ENCODE measurements at regions not wholly inside any gene's neighbourhood (a gene's known extent, or its start where the extent isn't known, plus 50 kb on each side); places are given as distances from the start of the nearest gene placed in this dataset.

- Histone ChIP-seq H3K27ac (ENCODE audit: insufficient read depth, low read length) (no peak overlapping the region), H3K9me3 (ENCODE audit: control insufficient read depth, insufficient read depth, low read depth, low read length) (no peaks in the 10 kb centered on the region), H3K79me2 (ENCODE audit: control insufficient read depth, insufficient read depth, low read length) (no peaks in the 10 kb centered on the region), H3K4me1 (ENCODE audit: control insufficient read depth, extremely low read depth, insufficient read depth, low read length) (no peaks in the 10 kb centered on the region), H3K4me2 (ENCODE audit: extremely low read depth, insufficient read depth, low read length) (no peak overlapping the region), H3K36me3 (ENCODE audit: control insufficient read depth, insufficient read depth, low read length) (no peaks in the 10 kb centered on the region), H4K20me1 (ENCODE audit: control insufficient read depth, extremely low read depth, insufficient read depth, low read length) (no peaks in the 10 kb centered on the region), H2AFZ (ENCODE audit: low read length) (no peak overlapping the region), H3K9ac (ENCODE audit: insufficient read depth, low read length) (no peak overlapping the region), H3K4me3 (replicated peaks in 1 of 4; ENCODE audit: control extremely low read depth in 1 of 4, insufficient read depth in 1 of 4, low read depth in 3 of 4, low read length in 4 of 4) (no peak overlapping the region), H3K27me3 (ENCODE audit: control insufficient read depth, insufficient read depth, low read length) (no peaks in the 10 kb centered on the region)
- DNase-seq (ENCODE audit: low read depth in 2 of 2) = no peak
- TF ChIP-seq EZH2 (IDR thresholded peaks at IDR 0.05; ENCODE audit: low read length, missing control alignments) = no peak
- no peak for TF ChIP-seq CTCF (conservative IDR thresholded peaks at IDR 0.05 in 1 of 2, IDR thresholded peaks at IDR 0.05 in 1 of 2; ENCODE audit: low read depth in 1 of 2, low read length in 2 of 2)
Measured at GRCh38 chr13:77431449-77431848, 104.1 kb upstream of the SCEL start.

- TF ChIP-seq CTCF (conservative IDR thresholded peaks at IDR 0.05 in 1 of 2, IDR thresholded peaks at IDR 0.05 in 1 of 2; ENCODE audit: low read depth in 1 of 2, low read length in 2 of 2) (no peak), EZH2 (IDR thresholded peaks at IDR 0.05; ENCODE audit: low read length, missing control alignments) (no peak)
- no peaks in the 10 kb centered on the region for H3K79me2 ChIP-seq (ENCODE audit: control insufficient read depth, insufficient read depth, low read length)
- no peak for DNase-seq (ENCODE audit: low read depth in 2 of 2)
- H3K36me3 ChIP-seq (ENCODE audit: control insufficient read depth, insufficient read depth, low read length) = no peaks in the 10 kb centered on the region
- H3K4me3 ChIP-seq (replicated peaks in 1 of 4; ENCODE audit: control extremely low read depth in 1 of 4, insufficient read depth in 1 of 4, low read depth in 3 of 4, low read length in 4 of 4) = no peak overlapping the region
- no peak overlapping the region for H2AFZ ChIP-seq (ENCODE audit: low read length)
- H3K9me3 ChIP-seq (ENCODE audit: control insufficient read depth, insufficient read depth, low read depth, low read length) = no peaks in the 10 kb centered on the region
- no peaks in the 10 kb centered on the region for H3K27me3 ChIP-seq (ENCODE audit: control insufficient read depth, insufficient read depth, low read length)
- H3K27ac ChIP-seq (ENCODE audit: insufficient read depth, low read length) = no peak overlapping the region
- H3K4me2 ChIP-seq (ENCODE audit: extremely low read depth, insufficient read depth, low read length) = no peak overlapping the region
- H4K20me1 ChIP-seq (ENCODE audit: control insufficient read depth, extremely low read depth, insufficient read depth, low read length) = no peaks in the 10 kb centered on the region
- H3K4me1 ChIP-seq (ENCODE audit: control insufficient read depth, extremely low read depth, insufficient read depth, low read length) = no peaks in the 10 kb centered on the region
- no peak overlapping the region for H3K9ac ChIP-seq (ENCODE audit: insufficient read depth, low read length)
Measured at GRCh38 chr13:77430377-77430951, 103.6 kb upstream of the MYCBP2 start.

DNA sequence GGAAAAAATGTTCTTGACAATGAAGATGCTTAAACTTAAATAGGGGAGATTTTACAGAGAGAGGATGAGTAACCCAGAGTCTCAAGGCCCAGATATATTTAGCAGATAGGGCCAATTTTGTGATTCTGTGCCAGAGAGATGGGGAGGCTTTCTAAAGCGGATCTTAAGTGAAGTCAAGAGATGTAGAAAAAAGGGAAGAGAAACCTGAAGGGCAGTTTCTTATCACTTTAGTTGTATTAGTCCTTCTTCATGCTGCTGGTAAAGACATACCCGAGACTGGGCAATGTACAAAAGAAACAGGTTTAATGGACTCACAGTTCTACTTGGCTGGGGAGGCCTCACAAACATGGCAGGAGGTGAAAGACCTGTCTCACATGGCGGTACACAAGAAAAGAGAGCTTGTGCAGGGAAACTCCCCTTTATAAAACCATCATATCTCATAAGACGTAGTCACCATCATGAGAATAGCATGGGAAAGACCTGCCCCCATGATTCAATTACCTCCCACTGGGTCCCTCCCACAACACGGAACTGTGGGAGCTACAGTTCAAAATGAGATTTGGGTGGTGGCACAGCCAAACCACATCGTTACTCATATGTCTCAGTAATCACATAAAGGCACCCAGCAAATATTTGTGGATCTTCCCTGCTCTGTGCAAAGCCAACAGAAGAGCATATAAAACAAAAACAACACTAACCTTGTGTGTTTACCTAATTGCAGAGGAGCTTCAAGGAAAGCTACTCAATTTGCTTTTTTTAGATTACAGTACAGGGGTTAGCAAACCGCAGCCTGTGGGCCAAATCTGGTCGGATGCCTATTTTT lies 102.6 kb upstream of the MYCBP2 start:
- H3K4me3 ChIP-seq (replicated peaks in 1 of 4; ENCODE audit: control extremely low read depth in 1 of 4, insufficient read depth in 1 of 4, low read depth in 3 of 4, low read length in 4 of 4) = no peak overlapping the region
- no peaks in the 10 kb centered on the region for H3K79me2 ChIP-seq (ENCODE audit: control insufficient read depth, insufficient read depth, low read length)
- H3K4me2 ChIP-seq (ENCODE audit: extremely low read depth, insufficient read depth, low read length) = no peak overlapping the region
- TF ChIP-seq CTCF (conservative IDR thresholded peaks at IDR 0.05 in 1 of 2, IDR thresholded peaks at IDR 0.05 in 1 of 2; ENCODE audit: low read depth in 1 of 2, low read length in 2 of 2) (no peak), EZH2 (IDR thresholded peaks at IDR 0.05; ENCODE audit: low read length, missing control alignments) (no peak)
- H4K20me1 ChIP-seq (ENCODE audit: control insufficient read depth, extremely low read depth, insufficient read depth, low read length) = no peaks in the 10 kb centered on the region
- no peaks in the 10 kb centered on the region for H3K36me3 ChIP-seq (ENCODE audit: control insufficient read depth, insufficient read depth, low read length)
- no peaks in the 10 kb centered on the region for H3K9me3 ChIP-seq (ENCODE audit: control insufficient read depth, insufficient read depth, low read depth, low read length)
- H3K4me1 ChIP-seq (ENCODE audit: control insufficient read depth, extremely low read depth, insufficient read depth, low read length) = no peaks in the 10 kb centered on the region
- H3K27ac ChIP-seq (ENCODE audit: insufficient read depth, low read length) = no peak overlapping the region
- DNase-seq (ENCODE audit: low read depth in 2 of 2) = peak in 1 of 2 donors; percentile 78
- H2AFZ ChIP-seq (ENCODE audit: low read length) = no peak overlapping the region
- H3K9ac ChIP-seq (ENCODE audit: insufficient read depth, low read length) = no peak overlapping the region
- H3K27me3 ChIP-seq (ENCODE audit: control insufficient read depth, insufficient read depth, low read length) = no peaks in the 10 kb centered on the region
